T-cell (primary cell): ENCODE measurements at regions not wholly inside any gene's neighbourhood (a gene's known extent, or its start where the extent isn't known, plus 50 kb on each side); places are given as distances from the start of the nearest gene placed in this dataset.
"Not testable (repeated sequence)": the region's sequence is repeated elsewhere in the genome, so short reads cannot be mapped to it uniquely, and the experiment has no call there.

Experiments
- ATAC-seq, 4 experiments: fragments of 200-7000 bp in 3 of 4; fragments of 150-1000 bp in 1 of 4; cut with Tn5 transposase; replicated peaks in 1 of 4; 1 replicate in 3 of 4; 2 replicates in 1 of 4; pipeline ENCODE4 v1.10.0; 2021; ENCODE audit warnings: moderate library complexity in 3 of 4, mild to moderate bottlenecking in 2 of 4, moderate number of reproducible peaks in 1 of 4
- CTCF ChIA-PET, 2 donors: fragments of 300-600 bp; sonication (Branson Sonifier 250); formaldehyde crosslinking; loops; one replicate each; lab custom pipeline; 2022; ENCODE audit warnings: antibody characterized with exemption in 2 of 2; lab: Charles Lee
- POLR2A ChIA-PET, 2 donors: fragments of 300-600 bp; sonication (Branson Sonifier 250); formaldehyde crosslinking; loops; one replicate each; lab custom pipeline; 2022; ENCODE audit warnings: antibody characterized with exemption in 2 of 2; lab: Charles Lee
- DNase-seq, 35 experiments: peaks; one replicate each; pipeline versions ENCODE4 v3.0.0 to v3.0.0-alpha.2; 2013 to 2023
- H3K27ac ChIP-seq: one replicate; pipeline ENCODE4 v1.5.1; 2013; ENCODE audit warnings: low read length
- H3K27me3 ChIP-seq, 2 experiments: replicated peaks in 1 of 2; 1 replicate in 1 of 2; 2 replicates in 1 of 2; pipeline versions ENCODE4 v1.6.1 to v1.7.0; 2013; ENCODE audit warnings: low read length in 1 of 2, mixed read lengths in 1 of 2; ENCODE audit not compliant: control insufficient read depth in 2 of 2, insufficient read depth in 2 of 2; ENCODE audit errors: extremely low read depth in 1 of 2
- H3K36me3 ChIP-seq, 2 donors: 1 replicate in 1 of 2; 2 replicates in 1 of 2; pipeline versions ENCODE4 v1.6.1 to v1.7.0; 2013; ENCODE audit warnings: low read length in 1 of 2; ENCODE audit not compliant: control insufficient read depth in 2 of 2, insufficient read depth in 1 of 2; ENCODE audit errors: extremely low read depth in 1 of 2
- H3K4me1 ChIP-seq, 2 experiments: 1 replicate in 1 of 2; 2 replicates in 1 of 2; pipeline versions ENCODE4 v1.6.1 to v1.7.0; 2013; ENCODE audit warnings: low read length in 2 of 2, mixed read lengths in 1 of 2; ENCODE audit not compliant: insufficient read depth in 2 of 2, control insufficient read depth in 1 of 2; ENCODE audit errors: extremely low read depth in 1 of 2
- H3K4me3 ChIP-seq, 2 donors: 1 replicate in 1 of 2; 2 replicates in 1 of 2; pipeline versions ENCODE4 v1.5.1 to v1.7.0; 2013; ENCODE audit warnings: mild to moderate bottlenecking in 2 of 2, low read length in 1 of 2, moderate library complexity in 1 of 2; ENCODE audit not compliant: control insufficient read depth in 1 of 2; ENCODE audit errors: extremely low read depth in 1 of 2
- H3K9me3 ChIP-seq: 2 replicates; pipeline ENCODE4 v1.7.0; 2013
- H3K27ac Mint-ChIP-seq, 2 donors: one replicate each; pipeline ENCODE4 v1.8.0; 2020 to 2021; ENCODE audit warnings: mild to moderate bottlenecking in 2 of 2, mixed read lengths in 2 of 2
- H3K27me3 Mint-ChIP-seq, 2 donors: one replicate each; pipeline ENCODE4 v1.8.0; 2021 to 2022; ENCODE audit warnings: mixed read lengths in 2 of 2
- H3K36me3 Mint-ChIP-seq: one replicate; pipeline ENCODE4 v1.8.0; 2021; ENCODE audit warnings: mixed read lengths
- H3K4me1 Mint-ChIP-seq, 3 donors: one replicate each; pipeline ENCODE4 v1.8.0; 2020 to 2022; ENCODE audit warnings: mixed read lengths in 3 of 3, mild to moderate bottlenecking in 1 of 3
- H3K4me3 Mint-ChIP-seq, 3 donors: one replicate each; pipeline ENCODE4 v1.8.0; 2020 to 2022; ENCODE audit warnings: mild to moderate bottlenecking in 3 of 3, mixed read lengths in 3 of 3, moderate library complexity in 3 of 3
- H3K9me3 Mint-ChIP-seq, 3 donors: one replicate each; pipeline ENCODE4 v1.8.0; 2020 to 2022; ENCODE audit warnings: mixed read lengths in 3 of 3
- WGBS: methylation state at CpG from one replicate; pipeline ENCODE4 v1.1.5; 2013; ENCODE audit warnings: missing lambda C conversion rate; ENCODE audit not compliant: insufficient coverage; 5-methylcytosine and 5-hydroxymethylcytosine counted together

- no peaks in the 10 kb centered on the region for H3K36me3 Mint-ChIP-seq
- POLR2A ChIA-PET, result no interaction called here
- H3K27ac ChIP-seq, result no peak overlapping the region
- WGBS, result no CpG with 5 or more reads among the region's 4 CpGs
- no peaks in the 10 kb centered on the region for H3K4me1 ChIP-seq
- H3K27ac Mint-ChIP-seq, result no peak overlapping the region
- H3K9me3 Mint-ChIP-seq, result peaks cover 0 to 4% (median 4%) of the 10 kb centered on the region in 3 donors
- no peak overlapping the region for H3K4me3 Mint-ChIP-seq
- H3K4me3 ChIP-seq, result no peak overlapping the region
- CTCF ChIA-PET, result no interaction called here
- ATAC-seq (no peak), DNase-seq (no peak)
- H3K9me3 ChIP-seq, result no peaks in the 10 kb centered on the region
- no peaks in the 10 kb centered on the region for H3K36me3 ChIP-seq
- no peaks in the 10 kb centered on the region for H3K4me1 Mint-ChIP-seq
- no peaks in the 10 kb centered on the region for H3K27me3 Mint-ChIP-seq
- H3K27me3 ChIP-seq, result no peaks in the 10 kb centered on the region
Measured at GRCh38 chr6:74177506-74177905, 481.5 kb downstream of the CD109 start.

DNA sequence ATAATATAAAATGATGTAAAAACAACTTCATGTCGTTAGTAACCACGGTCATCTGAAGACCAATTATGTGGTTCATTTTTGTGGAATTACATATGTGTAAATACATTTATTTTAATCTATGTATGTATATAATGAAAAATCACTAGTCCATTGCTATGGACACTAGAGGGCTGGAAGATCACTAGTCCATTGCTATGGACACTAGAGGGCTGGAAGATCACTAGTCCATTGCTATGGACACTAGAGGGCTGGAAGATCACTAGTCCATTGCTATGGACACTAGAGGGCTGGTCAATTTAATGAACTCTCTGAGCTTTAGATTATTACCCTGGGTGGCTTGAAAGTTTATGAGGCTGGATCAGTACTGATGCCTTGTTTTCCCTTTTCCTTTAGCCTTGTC lies 474.5 kb downstream of the CD109 start:
- DNase-seq, H3K4me3 ChIP-seq, H3K9me3 Mint-ChIP-seq, H3K4me1 Mint-ChIP-seq, H3K27ac Mint-ChIP-seq, H3K36me3 ChIP-seq, H3K27ac ChIP-seq, H3K9me3 ChIP-seq, H3K27me3 Mint-ChIP-seq, CTCF ChIA-PET, ATAC-seq, H3K36me3 Mint-ChIP-seq, H3K27me3 ChIP-seq, H3K4me3 Mint-ChIP-seq, POLR2A ChIA-PET, H3K4me1 ChIP-seq: not testable (repeated sequence)
- WGBS, result no CpG with 5 or more reads among the region's 2 CpGs

GRCh38 chr6:74170118-74170517 lies 474.1 kb downstream of the CD109 start:
- no peaks in the 10 kb centered on the region for H3K27me3 Mint-ChIP-seq
- no peaks in the 10 kb centered on the region for H3K36me3 Mint-ChIP-seq
- ATAC-seq, result no peak
- H3K9me3 ChIP-seq, result no peaks in the 10 kb centered on the region
- no peak overlapping the region for H3K4me3 ChIP-seq
- H3K4me3 Mint-ChIP-seq, result no peak overlapping the region
- no peak overlapping the region for H3K27ac Mint-ChIP-seq
- H3K4me1 ChIP-seq, result no peaks in the 10 kb centered on the region
- no CpG with 5 or more reads among the region's 2 CpGs for WGBS
- no peaks in the 10 kb centered on the region for H3K4me1 Mint-ChIP-seq
- ChIA-PET CTCF (no interaction called here), POLR2A (no interaction called here)
- DNase-seq, result no peak
- no peaks in the 10 kb centered on the region for H3K36me3 ChIP-seq
- no peaks in the 10 kb centered on the region for H3K27me3 ChIP-seq
- no peak overlapping the region for H3K27ac ChIP-seq
- H3K9me3 Mint-ChIP-seq, result no peaks in the 10 kb centered on the region

- Mint-ChIP-seq H3K9me3 (no peaks in the 10 kb centered on the region), H3K4me1 (no peaks in the 10 kb centered on the region), H3K4me3 (no peak overlapping the region), H3K36me3 (no peaks in the 10 kb centered on the region), H3K27me3 (no peaks in the 10 kb centered on the region), H3K27ac (no peak overlapping the region)
- DNase-seq (no peak), ATAC-seq (no peak)
- ChIA-PET POLR2A (interaction anchor here in 1 of 2 donors (0.7 kb wide), 1 partner anchor 525 kb away, joined by 3 read pairs; no protein-coding TSS in a partner anchor), CTCF (no interaction called here)
- Histone ChIP-seq H3K27me3 (no peaks in the 10 kb centered on the region), H3K4me1 (no peaks in the 10 kb centered on the region), H3K9me3 (no peaks in the 10 kb centered on the region), H3K4me3 (no peak overlapping the region), H3K27ac (no peak overlapping the region), H3K36me3 (no peaks in the 10 kb centered on the region)
- WGBS, result no CpG with 5 or more reads among the region's 1 CpG
Measured at GRCh38 chr6:74167976-74168375, 472.0 kb downstream of the CD109 start.

GRCh38 chr6:74167511-74167910 lies 471.5 kb downstream of the CD109 start:
- Histone ChIP-seq H3K9me3 (no peaks in the 10 kb centered on the region), H3K27ac (no peak overlapping the region), H3K27me3 (no peaks in the 10 kb centered on the region), H3K4me1 (no peaks in the 10 kb centered on the region), H3K36me3 (no peaks in the 10 kb centered on the region), H3K4me3 (no peak overlapping the region)
- no peaks in the 10 kb centered on the region for H3K36me3 Mint-ChIP-seq
- no peaks in the 10 kb centered on the region for H3K4me1 Mint-ChIP-seq
- CTCF ChIA-PET, result no interaction called here
- H3K27ac Mint-ChIP-seq, result no peak overlapping the region
- H3K27me3 Mint-ChIP-seq, result no peaks in the 10 kb centered on the region
- no peak for DNase-seq
- POLR2A ChIA-PET, result interaction anchor here in 1 of 2 donors (0.7 kb wide), 1 partner anchor 525 kb away, joined by 3 read pairs; no protein-coding TSS in a partner anchor
- no peaks in the 10 kb centered on the region for H3K9me3 Mint-ChIP-seq
- ATAC-seq, result no peak
- H3K4me3 Mint-ChIP-seq, result no peak overlapping the region
- 0% methylated on average over 1 of the region's 1 CpG for WGBS

DNA sequence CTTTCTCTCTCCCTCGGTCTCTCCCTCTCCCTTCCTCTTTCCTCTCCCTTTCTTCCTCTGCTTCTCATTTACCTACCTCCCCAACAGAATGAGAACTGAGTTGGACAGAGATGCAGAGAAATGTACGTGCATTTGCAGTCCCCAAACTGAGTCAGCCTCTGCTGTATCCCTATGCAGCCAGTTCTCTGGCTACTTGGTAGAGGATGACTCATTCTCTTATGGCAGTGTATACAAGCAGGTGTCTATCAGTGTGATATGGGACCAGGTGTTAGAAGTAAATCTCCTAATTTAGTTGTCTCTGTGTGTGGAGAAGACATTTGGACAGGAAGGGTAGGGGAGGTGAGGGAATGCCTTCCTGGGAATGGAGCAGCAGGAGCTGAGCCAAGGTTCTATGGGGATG lies 470.8 kb downstream of the CD109 start:
- DNase-seq, result no peak
- Mint-ChIP-seq H3K27ac (no peak overlapping the region), H3K27me3 (no peaks in the 10 kb centered on the region), H3K9me3 (no peaks in the 10 kb centered on the region), H3K4me3 (no peak overlapping the region), H3K4me1 (no peaks in the 10 kb centered on the region), H3K36me3 (no peaks in the 10 kb centered on the region)
- Histone ChIP-seq H3K27me3 (no peaks in the 10 kb centered on the region), H3K9me3 (no peaks in the 10 kb centered on the region), H3K4me1 (no peaks in the 10 kb centered on the region), H3K36me3 (no peaks in the 10 kb centered on the region), H3K4me3 (no peak overlapping the region), H3K27ac (no peak overlapping the region)
- ChIA-PET POLR2A (no interaction called here), CTCF (no interaction called here)
- 80% methylated on average over 1 of the region's 2 CpGs for WGBS
- ATAC-seq, result no peak

DNA sequence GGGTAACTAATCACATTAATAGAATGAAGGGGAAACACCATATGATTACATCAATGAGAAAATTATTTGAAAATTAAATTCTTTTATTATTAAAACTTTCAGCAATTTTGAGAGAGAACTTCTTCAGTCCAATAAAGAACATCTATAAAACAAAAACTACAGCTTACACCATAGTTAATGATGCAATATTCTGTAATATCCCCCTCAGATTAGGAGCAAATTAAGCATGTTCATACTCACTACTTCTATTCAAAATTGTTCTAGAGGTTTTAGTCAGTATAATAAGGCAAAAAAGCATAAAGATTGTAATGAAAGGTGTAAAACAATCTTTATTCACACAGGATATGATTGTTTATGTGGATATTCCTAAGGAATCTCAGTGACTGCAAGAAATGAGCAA lies 465.4 kb downstream of the CD109 start:
- no peak for ATAC-seq
- Mint-ChIP-seq H3K4me1 (no peaks in the 10 kb centered on the region), H3K9me3 (peaks cover 3 to 8% (median 3%) of the 10 kb centered on the region in 3 donors), H3K4me3 (no peak overlapping the region), H3K27ac (no peak overlapping the region), H3K27me3 (no peaks in the 10 kb centered on the region), H3K36me3 (no peaks in the 10 kb centered on the region)
- Histone ChIP-seq H3K36me3 (no peaks in the 10 kb centered on the region), H3K27me3 (no peaks in the 10 kb centered on the region), H3K4me1 (no peaks in the 10 kb centered on the region), H3K9me3 (no peaks in the 10 kb centered on the region), H3K27ac (no peak overlapping the region), H3K4me3 (no peak overlapping the region)
- POLR2A ChIA-PET, result no interaction called here
- DNase-seq, result no peak
- CTCF ChIA-PET, result no interaction called here
